IMR-90 (cell line): ENCODE measurements at regions not wholly inside any gene's neighbourhood (a gene's known extent, or its start where the extent isn't known, plus 50 kb on each side); places are given as distances from the start of the nearest gene placed in this dataset.

Experiments used
- ATAC-seq: fragments of 200-7000 bp; cut with Tn5 transposase; 2 replicates; pipeline ENCODE4 v1.9.1; 2020; ENCODE audit warnings: low read depth, mild to moderate bottlenecking, moderate library complexity
- BruUV-seq: library from RNA; stranded (reverse); fragments of 400-500 nt; replicated peaks from 2 replicates; lab custom pipeline; 2021; lab: Mats Ljungman, UMichigan
- CTCF ChIA-PET: fragments of 300-600 bp; formaldehyde crosslinking; extraction: SDS; loops from one replicate; lab custom pipeline; 2021; ENCODE audit warnings: antibody characterized with exemption; lab: Yijun Ruan, JAX
- POLR2A ChIA-PET: fragments of 300-600 bp; sonication (Branson Sonifier 250); formaldehyde crosslinking; loops from one replicate; lab custom pipeline; 2022; ENCODE audit warnings: antibody characterized with exemption; ENCODE audit not compliant: unreplicated experiment; lab: Charles Lee
- DNase-seq: peaks from one replicate; pipeline ENCODE4 v3.0.0; 2013
- H2AFZ ChIP-seq: replicated peaks from 2 replicates; pipeline ENCODE3; 2013; ENCODE audit warnings: low read length, mild to moderate bottlenecking; ENCODE audit not compliant: poor library complexity
- H2AK5ac ChIP-seq: 2 replicates; pipeline ENCODE4 v1.6.1; 2013; ENCODE audit warnings: low read depth, low read length, inconsistent platforms
- H2AK9ac ChIP-seq: replicated peaks from 2 replicates; pipeline ENCODE3; 2013; ENCODE audit warnings: mild to moderate bottlenecking, low read depth, low read length, moderate library complexity; ENCODE audit not compliant: poor library complexity
- H2BK120ac ChIP-seq: 2 replicates; pipeline ENCODE4 v1.6.1; 2013; ENCODE audit warnings: low read depth, low read length, inconsistent platforms
- H2BK15ac ChIP-seq: 3 replicates; pipeline ENCODE4 v1.6.1; 2013; ENCODE audit warnings: low read depth, low read length, inconsistent platforms
- H2BK20ac ChIP-seq: 2 replicates; pipeline ENCODE4 v1.6.1; 2013; ENCODE audit warnings: low read depth, mild to moderate bottlenecking, inconsistent platforms, low read length, moderate library complexity
- H2BK5ac ChIP-seq: 2 replicates; pipeline ENCODE4 v1.6.1; 2013; ENCODE audit warnings: mild to moderate bottlenecking, low read depth, low read length, inconsistent platforms; ENCODE audit not compliant: poor library complexity, severe bottlenecking
- H3K14ac ChIP-seq: replicated peaks from 2 replicates; pipeline ENCODE4 v1.6.1; 2013; ENCODE audit warnings: low read depth, low read length, inconsistent platforms
- H3K18ac ChIP-seq: 2 replicates; pipeline ENCODE4 v1.6.1; 2013; ENCODE audit warnings: low read depth, low read length, control low read depth
- H3K23ac ChIP-seq: 2 replicates; pipeline ENCODE4 v1.6.1; 2013; ENCODE audit warnings: low read depth, low read length, inconsistent platforms
- H3K27ac ChIP-seq: 2 replicates; pipeline ENCODE4 v1.5.1; 2013; ENCODE audit warnings: mild to moderate bottlenecking, control low read depth, low read length; ENCODE audit not compliant: insufficient read depth
- H3K27me3 ChIP-seq: 2 replicates; pipeline ENCODE4 v1.6.1; 2013; ENCODE audit warnings: low read length; ENCODE audit not compliant: control insufficient read depth, insufficient read depth
- H3K36me3 ChIP-seq: 2 replicates; pipeline ENCODE4 v1.6.1; 2013; ENCODE audit warnings: low read length, mixed read lengths; ENCODE audit not compliant: control insufficient read depth, insufficient read depth
- H3K4ac ChIP-seq: 2 replicates; pipeline ENCODE4 v1.6.1; 2013; ENCODE audit warnings: low read depth, low read length, inconsistent platforms
- H3K4me1 ChIP-seq: 2 replicates; pipeline ENCODE4 v1.6.1; 2013; ENCODE audit warnings: low read length, mixed read lengths; ENCODE audit not compliant: control insufficient read depth, insufficient read depth
- H3K4me2 ChIP-seq: 2 replicates; pipeline ENCODE4 v1.6.1; 2013; ENCODE audit warnings: low read depth, mild to moderate bottlenecking, control low read depth, low read length, moderate library complexity
- H3K4me3 ChIP-seq: 2 replicates; pipeline ENCODE4 v1.5.1; 2013; ENCODE audit warnings: low read depth, mild to moderate bottlenecking, control low read depth, low read length, moderate library complexity; ENCODE audit not compliant: insufficient read depth
- H3K56ac ChIP-seq: 2 replicates; pipeline ENCODE4 v1.6.1; 2013; ENCODE audit warnings: low read length, inconsistent platforms; ENCODE audit not compliant: insufficient read depth; ENCODE audit errors: extremely low read depth
- H3K79me1 ChIP-seq, 2 experiments: 2 replicates each; pipeline ENCODE4 v1.6.1; 2013; ENCODE audit warnings: low read length in 2 of 2, inconsistent platforms in 1 of 2, low read depth in 1 of 2
- H3K9ac ChIP-seq: 2 replicates; pipeline ENCODE4 v1.6.1; 2013; ENCODE audit warnings: low read depth, low read length, control low read depth
- H3K9me1 ChIP-seq: 2 replicates; pipeline ENCODE4 v1.6.1; 2013; ENCODE audit warnings: low read length, inconsistent platforms; ENCODE audit not compliant: insufficient read depth
- H3K9me3 ChIP-seq: 2 replicates; pipeline ENCODE4 v1.6.1; 2013; ENCODE audit warnings: low read length; ENCODE audit not compliant: control insufficient read depth, insufficient read depth
- H4K20me1 ChIP-seq: 2 replicates; pipeline ENCODE4 v1.6.1; 2013; ENCODE audit warnings: low read length, inconsistent platforms; ENCODE audit not compliant: insufficient read depth
- H4K5ac ChIP-seq: 2 replicates; pipeline ENCODE4 v1.6.1; 2013; ENCODE audit warnings: mild to moderate bottlenecking, low read depth, low read length, control low read depth
- H4K8ac ChIP-seq, 2 experiments: 2 replicates each; pipeline ENCODE4 v1.6.1; 2013; ENCODE audit warnings: low read depth in 2 of 2, low read length in 2 of 2, control low read depth in 1 of 2, inconsistent platforms in 1 of 2
- H4K91ac ChIP-seq: 2 replicates; pipeline ENCODE4 v1.6.1; 2013; ENCODE audit warnings: low read depth, low read length, inconsistent platforms; ENCODE audit not compliant: insufficient read depth
- FOS ChIP-seq: fragments of 150-350 bp; IDR thresholded peaks from 2 replicates; pipeline ENCODE4 v1.6.1; 2016; ENCODE audit warnings: low read depth, low read length
- RFX5 ChIP-seq: IDR thresholded peaks from 2 replicates; pipeline ENCODE4 v1.8.0; 2012; ENCODE audit warnings: low read depth, mild to moderate bottlenecking, low read length, moderate library complexity
- WGBS, 2 experiments: methylation state at CpG; one replicate each; pipeline versions ENCODE4 v1.1.5 to v1.1.7; 2013; ENCODE audit warnings: missing lambda C conversion rate in 2 of 2; ENCODE audit not compliant: insufficient read length in 1 of 2; ENCODE audit errors: extremely low coverage in 2 of 2; 5-methylcytosine and 5-hydroxymethylcytosine counted together
- dilution Hi-C: fragments of 300-500 bp; cut with HindIII; formaldehyde crosslinking; loops from one replicate; pipeline ENCODE4 v1.14.3; 2018; ENCODE audit warnings: low sequenced_read_pairs; ENCODE audit not compliant: unreplicated experiment
- in situ Hi-C: fragments of 300-500 bp; cut with MboI; formaldehyde crosslinking; loops from 3 replicates; pipeline ENCODE4 v1.14.3; 2019; ENCODE audit warnings: low sequenced_read_pairs, inconsistent platforms, mixed read lengths
- intact Hi-C: fragments of 100-400 bp; cut with micrococcal nuclease; formaldehyde crosslinking; loops from 2 replicates; pipeline ENCODE4 v1.10.0; 2022
- TF ChIP-seq, protein P1 (sequence below): fragments of 150-350 bp; IDR thresholded peaks from 2 replicates; pipeline ENCODE4 v1.6.1; 2017; ENCODE audit warnings: mild to moderate bottlenecking, antibody characterized with exemption, low read length, low read depth

DNA sequence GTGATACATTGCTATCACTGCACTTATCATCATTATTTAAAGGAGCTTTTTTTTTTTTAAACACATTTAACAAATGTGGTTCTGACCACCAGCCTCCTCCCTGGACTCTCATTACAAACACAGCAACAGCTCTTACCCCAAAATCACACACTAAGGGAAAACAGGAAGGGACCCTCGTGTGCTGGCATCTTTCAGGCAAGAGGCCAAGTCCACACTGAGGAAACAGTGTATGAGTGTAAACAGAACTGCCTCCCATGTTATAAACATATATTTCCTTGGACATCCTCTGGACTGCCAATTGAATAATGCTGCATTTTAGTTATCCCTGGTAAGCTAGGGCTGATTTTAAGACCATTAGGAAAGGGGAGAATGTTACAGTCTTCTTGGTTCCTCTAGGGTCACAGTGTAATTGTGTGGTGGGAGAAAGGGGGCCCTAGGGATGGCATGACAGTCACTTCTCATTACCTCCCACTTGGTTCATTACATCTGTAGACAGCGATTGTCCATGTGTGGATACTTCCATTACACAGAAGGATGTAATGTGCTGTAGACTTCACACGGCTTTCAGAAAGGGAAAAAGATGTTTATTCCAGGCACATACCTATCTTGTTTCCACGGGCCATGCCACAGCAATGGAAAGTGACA is 244.6 kb upstream of the TET2 start:
- no peak overlapping the region for H3K56ac ChIP-seq
- no peak for TF ChIP-seq RFX5
- TF ChIP-seq FOS = no peak
- TF ChIP-seq, protein P1, sequence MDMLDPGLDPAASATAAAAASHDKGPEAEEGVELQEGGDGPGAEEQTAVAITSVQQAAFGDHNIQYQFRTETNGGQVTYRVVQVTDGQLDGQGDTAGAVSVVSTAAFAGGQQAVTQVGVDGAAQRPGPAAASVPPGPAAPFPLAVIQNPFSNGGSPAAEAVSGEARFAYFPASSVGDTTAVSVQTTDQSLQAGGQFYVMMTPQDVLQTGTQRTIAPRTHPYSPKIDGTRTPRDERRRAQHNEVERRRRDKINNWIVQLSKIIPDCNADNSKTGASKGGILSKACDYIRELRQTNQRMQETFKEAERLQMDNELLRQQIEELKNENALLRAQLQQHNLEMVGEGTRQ = no peak
- no peaks in the 10 kb centered on the region for H3K36me3 ChIP-seq
- no peaks in the 10 kb centered on the region for H4K20me1 ChIP-seq
- no peaks in the 10 kb centered on the region for H3K4me1 ChIP-seq
- no peak overlapping the region for H3K23ac ChIP-seq
- H2BK120ac ChIP-seq = no peak overlapping the region
- no peak for DNase-seq
- H2AFZ ChIP-seq = no peak overlapping the region
- no peak overlapping the region for H3K4me2 ChIP-seq
- H3K9me1 ChIP-seq = no peaks in the 10 kb centered on the region
- no TSS peak for BruUV-seq
- no peak overlapping the region for H4K8ac ChIP-seq
- ChIA-PET CTCF (interaction anchor here (0.7 kb wide), 1 partner anchor 23 kb away, joined by 4 read pairs; no protein-coding TSS in a partner anchor), POLR2A (no interaction called here)
- in situ Hi-C loops (no loop called here), dilution Hi-C loops (no loop called here), intact Hi-C loops (no loop called here)
- H3K18ac ChIP-seq = no peak overlapping the region
- H3K4me3 ChIP-seq = no peak overlapping the region
- H4K91ac ChIP-seq = no peak overlapping the region
- no peaks in the 10 kb centered on the region for H3K9me3 ChIP-seq
- no peak overlapping the region for H3K27ac ChIP-seq
- no peak overlapping the region for H4K5ac ChIP-seq
- H3K14ac ChIP-seq = no peak overlapping the region
- no peak overlapping the region for H3K4ac ChIP-seq
- H2AK9ac ChIP-seq = no peak overlapping the region
- no peak overlapping the region for H3K9ac ChIP-seq
- no peak overlapping the region for H2BK15ac ChIP-seq
- H3K79me1 ChIP-seq = no peaks in the 10 kb centered on the region
- H3K27me3 ChIP-seq = no peaks in the 10 kb centered on the region
- no peak overlapping the region for H2AK5ac ChIP-seq
- H2BK5ac ChIP-seq = no peak overlapping the region
- WGBS, 2 experiments = no CpG with 5 or more reads among the region's 4 CpGs
- no peak for ATAC-seq
- no peak overlapping the region for H2BK20ac ChIP-seq
